B cell (primary cell): ENCODE measurements at regions not wholly inside any gene's neighbourhood (a gene's known extent, or its start where the extent isn't known, plus 50 kb on each side); places are given as distances from the start of the nearest gene placed in this dataset.
"Not testable (repeated sequence)": the region's sequence is repeated elsewhere in the genome, so short reads cannot be mapped to it uniquely, and the experiment has no call there.

ENCODE experiments used
- ATAC-seq: fragments of 200-7000 bp; cut with Tn5 transposase; one replicate; pipeline ENCODE4 v1.10.0; 2021; ENCODE audit warnings: low read depth, mild to moderate bottlenecking, moderate number of reproducible peaks, moderate library complexity
- CTCF ChIA-PET: fragments of 350-600 bp; sonication (Branson Sonifier 250); formaldehyde crosslinking; loops from one replicate; lab custom pipeline; 2021; ENCODE audit warnings: antibody characterized with exemption, inconsistent platforms; lab: Charles Lee
- POLR2A ChIA-PET: fragments of 350-600 bp; sonication (Branson Sonifier 250); formaldehyde crosslinking; loops from one replicate; lab custom pipeline; 2021; ENCODE audit warnings: antibody characterized with exemption; lab: Charles Lee
- DNase-seq: peaks from one replicate; pipeline ENCODE4 v3.0.0; 2013
- H2AFZ ChIP-seq: 2 replicates; pipeline ENCODE4 v1.6.1; 2012; ENCODE audit warnings: mild to moderate bottlenecking, low read depth, low read length; ENCODE audit not compliant: insufficient read depth, poor library complexity, severe bottlenecking
- H3K27ac ChIP-seq, 2 donors: 1 replicate in 1 of 2; 2 replicates in 1 of 2; pipeline ENCODE4 v1.5.1; 2012 to 2013; ENCODE audit warnings: low read length in 2 of 2, mild to moderate bottlenecking in 2 of 2, moderate library complexity in 1 of 2
- H3K27me3 ChIP-seq, 4 experiments: fragments of 200-600 bp in 1 of 4; sonication (generic) in 1 of 4; replicated peaks in 1 of 4; 1 replicate in 2 of 4; 2 replicates in 2 of 4; pipeline versions ENCODE4 v1.6.1 to v1.7.0; 2013 to 2016; ENCODE audit warnings: low read length in 3 of 4, mild to moderate bottlenecking in 2 of 4, mixed read lengths in 1 of 4, moderate library complexity in 1 of 4; ENCODE audit not compliant: insufficient read depth in 4 of 4, control insufficient read depth in 3 of 4; ENCODE audit errors: control extremely low read depth in 1 of 4
- H3K36me3 ChIP-seq, 2 experiments: replicated peaks in 1 of 2; 1 replicate in 1 of 2; 2 replicates in 1 of 2; pipeline versions ENCODE4 v1.6.1 to v1.7.1; 2013; ENCODE audit warnings: low read length in 1 of 2; ENCODE audit not compliant: insufficient read depth in 2 of 2, control insufficient read depth in 1 of 2; ENCODE audit errors: control extremely low read depth in 1 of 2, extremely low read depth in 1 of 2
- H3K4me1 ChIP-seq, 2 donors: fragments of 200-600 bp in 1 of 2; sonication (generic) in 1 of 2; 1 replicate in 1 of 2; 2 replicates in 1 of 2; pipeline versions ENCODE4 v1.5.1 to v1.6.1; 2013 to 2017; ENCODE audit warnings: low read length in 2 of 2; ENCODE audit not compliant: control insufficient read depth in 2 of 2, insufficient read depth in 2 of 2
- H3K4me2 ChIP-seq: replicated peaks from 2 replicates; pipeline ENCODE3; 2012; ENCODE audit warnings: mild to moderate bottlenecking, low read depth, low read length; ENCODE audit not compliant: poor library complexity, severe bottlenecking
- H3K4me3 ChIP-seq, 5 experiments: fragments of 200-600 bp in 1 of 5; sonication (generic) in 1 of 5; 1 replicate in 3 of 5; 2 replicates in 2 of 5; pipeline versions ENCODE4 v1.5.1 to v1.7.0; 2011 to 2016; ENCODE audit warnings: low read length in 4 of 5, mild to moderate bottlenecking in 4 of 5, low read depth in 2 of 5, control low read depth in 1 of 5, moderate library complexity in 1 of 5; ENCODE audit not compliant: insufficient read depth in 1 of 5; ENCODE audit errors: control extremely low read depth in 1 of 5, extremely low read depth in 1 of 5
- H3K79me2 ChIP-seq: fragments of 200-600 bp; sonication (generic); one replicate; pipeline ENCODE4 v1.6.0; 2016; ENCODE audit warnings: low read length; ENCODE audit not compliant: control insufficient read depth, insufficient read depth
- H3K9ac ChIP-seq: fragments of 200-600 bp; sonication (generic); 2 replicates; pipeline ENCODE4 v1.6.1; 2017; ENCODE audit warnings: mild to moderate bottlenecking, low read length, moderate library complexity
- H3K9me3 ChIP-seq, 3 donors: one replicate each; pipeline versions ENCODE4 v1.6.1 to v1.7.1; 2013; ENCODE audit warnings: low read length in 2 of 3; ENCODE audit not compliant: control insufficient read depth in 2 of 3, insufficient read depth in 1 of 3; ENCODE audit errors: control extremely low read depth in 1 of 3
- H4K20me1 ChIP-seq: 2 replicates; pipeline ENCODE4 v1.6.0; 2012; ENCODE audit warnings: mild to moderate bottlenecking, low read length; ENCODE audit not compliant: insufficient read depth, control insufficient read depth, poor library complexity, severe bottlenecking
- H3K27ac Mint-ChIP-seq: one replicate; pipeline ENCODE4 v1.8.0; 2021; ENCODE audit warnings: mixed read lengths
- H3K27me3 Mint-ChIP-seq: one replicate; pipeline ENCODE4 v1.8.0; 2021; ENCODE audit warnings: mixed read lengths
- H3K4me1 Mint-ChIP-seq: one replicate; pipeline ENCODE4 v1.8.0; 2021; ENCODE audit warnings: mixed read lengths
- H3K4me3 Mint-ChIP-seq: one replicate; pipeline ENCODE4 v1.8.0; 2021; ENCODE audit warnings: mixed read lengths
- H3K9me3 Mint-ChIP-seq: one replicate; pipeline ENCODE4 v1.8.0; 2022; ENCODE audit warnings: mixed read lengths; ENCODE audit not compliant: insufficient read depth
- EZH2 ChIP-seq: IDR thresholded peaks from 2 replicates; pipeline ENCODE4 v1.6.1; 2012; ENCODE audit warnings: borderline replicate concordance, low read depth, mild to moderate bottlenecking, moderate library complexity, low read length; ENCODE audit not compliant: insufficient read depth, poor library complexity, severe bottlenecking
- WGBS: methylation state at CpG from one replicate; pipeline ENCODE4 v1.1.5; 2013; ENCODE audit warnings: missing lambda C conversion rate; ENCODE audit not compliant: insufficient coverage; 5-methylcytosine and 5-hydroxymethylcytosine counted together
- intact Hi-C: fragments of 100-400 bp; cut with micrococcal nuclease; formaldehyde crosslinking; loops from one replicate; pipeline ENCODE4 v1.10.0; 2022
- TF ChIP-seq, protein P1 (sequence below): fragments of 200-600 bp; IDR thresholded peaks from one replicate; pipeline ENCODE4 v1.8.0; 2022; ENCODE audit warnings: antibody characterized with exemption, mild to moderate bottlenecking

DNA sequence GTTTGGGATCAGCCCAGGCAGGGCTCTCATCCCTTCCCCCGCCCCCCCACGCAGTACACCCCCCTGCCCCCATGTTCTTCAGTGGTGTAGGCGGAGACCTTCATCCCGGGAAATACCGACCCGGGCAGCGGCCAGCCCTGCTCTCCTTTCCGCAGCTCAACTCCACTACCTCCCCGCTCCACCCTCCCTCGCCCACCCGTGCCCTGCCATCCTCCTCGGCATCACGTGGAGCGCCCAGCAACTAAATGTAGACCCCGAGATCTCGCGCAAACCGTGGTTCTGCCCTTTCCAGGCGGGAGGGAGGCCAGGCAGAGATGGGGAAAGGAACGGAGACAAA is 1932.2 kb upstream of the DEFB115 start:
- Mint-ChIP-seq H3K4me1 (no peaks in the 10 kb centered on the region), H3K27me3 (no peaks in the 10 kb centered on the region), H3K27ac (no peak overlapping the region), H3K9me3 (peaks cover 5% of the 10 kb centered on the region), H3K4me3 (no peak overlapping the region)
- POLR2A ChIA-PET, result no interaction called here
- no peak overlapping the region for H2AFZ ChIP-seq
- no peak overlapping the region for H3K4me3 ChIP-seq
- no peaks in the 10 kb centered on the region for H3K79me2 ChIP-seq
- H3K4me1 ChIP-seq, result no peaks in the 10 kb centered on the region
- H3K27me3 ChIP-seq, result no peaks in the 10 kb centered on the region
- TF ChIP-seq, protein P1, sequence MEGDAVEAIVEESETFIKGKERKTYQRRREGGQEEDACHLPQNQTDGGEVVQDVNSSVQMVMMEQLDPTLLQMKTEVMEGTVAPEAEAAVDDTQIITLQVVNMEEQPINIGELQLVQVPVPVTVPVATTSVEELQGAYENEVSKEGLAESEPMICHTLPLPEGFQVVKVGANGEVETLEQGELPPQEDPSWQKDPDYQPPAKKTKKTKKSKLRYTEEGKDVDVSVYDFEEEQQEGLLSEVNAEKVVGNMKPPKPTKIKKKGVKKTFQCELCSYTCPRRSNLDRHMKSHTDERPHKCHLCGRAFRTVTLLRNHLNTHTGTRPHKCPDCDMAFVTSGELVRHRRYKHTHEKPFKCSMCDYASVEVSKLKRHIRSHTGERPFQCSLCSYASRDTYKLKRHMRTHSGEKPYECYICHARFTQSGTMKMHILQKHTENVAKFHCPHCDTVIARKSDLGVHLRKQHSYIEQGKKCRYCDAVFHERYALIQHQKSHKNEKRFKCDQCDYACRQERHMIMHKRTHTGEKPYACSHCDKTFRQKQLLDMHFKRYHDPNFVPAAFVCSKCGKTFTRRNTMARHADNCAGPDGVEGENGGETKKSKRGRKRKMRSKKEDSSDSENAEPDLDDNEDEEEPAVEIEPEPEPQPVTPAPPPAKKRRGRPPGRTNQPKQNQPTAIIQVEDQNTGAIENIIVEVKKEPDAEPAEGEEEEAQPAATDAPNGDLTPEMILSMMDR, result no peak
- no peak for TF ChIP-seq EZH2
- no peaks in the 10 kb centered on the region for H3K36me3 ChIP-seq
- no peaks in the 10 kb centered on the region for H4K20me1 ChIP-seq
- CTCF ChIA-PET, result no interaction called here
- DNase-seq (no peak), ATAC-seq (no peak)
- H3K4me2 ChIP-seq, result no peak overlapping the region
- no peak overlapping the region for H3K27ac ChIP-seq
- H3K9ac ChIP-seq, result no peak overlapping the region
- WGBS, result 65% methylated on average over 17 of the region's 20 CpGs
- intact Hi-C loops, result no loop called here
- peaks cover 0 to 39% (median 0%) of the 10 kb centered on the region in 3 donors for H3K9me3 ChIP-seq

DNA sequence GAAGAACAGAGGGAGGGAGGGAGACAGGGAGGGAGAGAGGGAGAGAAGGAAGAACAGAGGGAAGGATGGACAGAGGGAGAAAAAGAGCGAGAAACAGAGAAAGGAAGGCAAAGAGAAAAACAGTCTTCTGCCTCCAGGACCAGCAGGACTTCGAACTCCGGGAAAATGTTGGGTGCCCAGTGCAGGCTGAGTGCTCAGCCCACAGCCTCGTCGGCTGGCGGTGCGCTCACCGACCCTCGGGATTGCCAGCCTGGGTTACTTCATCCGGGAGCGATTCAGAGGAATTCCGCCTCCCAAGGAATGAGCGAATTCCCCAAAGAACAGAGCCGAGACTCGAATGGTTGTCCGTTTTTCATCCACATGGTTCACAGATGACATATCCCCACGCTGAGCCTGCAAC is 1931.7 kb upstream of the DEFB115 start:
- H4K20me1 ChIP-seq, H3K9ac ChIP-seq, H3K79me2 ChIP-seq, H3K4me1 Mint-ChIP-seq, H3K36me3 ChIP-seq, H3K4me3 ChIP-seq, H3K4me3 Mint-ChIP-seq, H3K27me3 Mint-ChIP-seq, CTCF ChIA-PET, intact Hi-C loops, H3K4me2 ChIP-seq, H2AFZ ChIP-seq, H3K27ac Mint-ChIP-seq, H3K27me3 ChIP-seq, POLR2A ChIA-PET, ATAC-seq, H3K27ac ChIP-seq, DNase-seq, H3K9me3 Mint-ChIP-seq, H3K4me1 ChIP-seq: not testable (repeated sequence)
- H3K9me3 ChIP-seq, result peaks cover 0 to 43% (median 0%) of the 10 kb centered on the region in 3 donors
- WGBS, result 68% methylated on average over 3 of the region's 17 CpGs
